ENCODE measurements at regions not wholly inside any gene's neighbourhood (a gene's known extent, or its start where the extent isn't known, plus 50 kb on each side); places are given as distances from the start of the nearest gene placed in this dataset.

- TF ChIP-seq CTCF (IDR thresholded peaks at IDR 0.05 in 4 of 5, conservative IDR thresholded peaks at IDR 0.05 in 1 of 5) (no peak), POLR2A (IDR thresholded peaks at IDR 0.05) (no peak)
These were observed 112.6 kb upstream of the CCDC112 start for GRCh38 chr5:115409094-115409493.
